Stimulated activated naive B cell treated with anti-CD40 and anti-IgM and Interleukin-4, amounts not matched to agents 10 μg/mL and 1 μg/mL and 100 μg/mL, for 72 hours (primary cell): ENCODE measurements at regions not wholly inside any gene's neighbourhood (a gene's known extent, or its start where the extent isn't known, plus 50 kb on each side); places are given as distances from the start of the nearest gene placed in this dataset.

ENCODE experiments used
- ATAC-seq, 2 donors: fragments of 150-1000 bp; cut with Tn5 transposase; replicated peaks; 2 replicates each; pipeline ENCODE4 v1.10.0; 2021; ENCODE audit warnings: moderate library complexity in 1 of 2
- DNase-seq: peaks from one replicate; pipeline ENCODE4 v3.0.0; 2021
- H3K27ac Mint-ChIP-seq: one replicate; pipeline ENCODE4 v1.8.0; 2022; ENCODE audit warnings: mild to moderate bottlenecking, mixed read lengths
- H3K27me3 Mint-ChIP-seq, 2 donors: one replicate each; pipeline ENCODE4 v1.8.0; 2022; ENCODE audit warnings: mixed read lengths in 2 of 2
- H3K36me3 Mint-ChIP-seq, 2 donors: one replicate each; pipeline ENCODE4 v1.8.0; 2022; ENCODE audit warnings: mixed read lengths in 2 of 2, mild to moderate bottlenecking in 1 of 2
- H3K4me1 Mint-ChIP-seq, 2 donors: one replicate each; pipeline ENCODE4 v1.8.0; 2022; ENCODE audit warnings: mixed read lengths in 2 of 2, mild to moderate bottlenecking in 1 of 2
- H3K4me3 Mint-ChIP-seq, 2 donors: one replicate each; pipeline ENCODE4 v1.8.0; 2022; ENCODE audit warnings: mild to moderate bottlenecking in 2 of 2, mixed read lengths in 2 of 2, moderate library complexity in 1 of 2
- H3K9me3 Mint-ChIP-seq, 2 donors: one replicate each; pipeline ENCODE4 v1.8.0; 2022; ENCODE audit warnings: mixed read lengths in 2 of 2, mild to moderate bottlenecking in 1 of 2

GRCh38 chr1:10861822-10862221, 65.4 kb upstream of the CASZ1 start:
- DNase-seq (no peak), ATAC-seq (no peak)
- H3K4me1 Mint-ChIP-seq, result peaks cover 5 to 10% of the 10 kb centered on the region in 2 donors
- H3K9me3 Mint-ChIP-seq, result no peaks in the 10 kb centered on the region
- peaks cover 61 to 79% of the 10 kb centered on the region in 2 donors for H3K27me3 Mint-ChIP-seq
- no peak overlapping the region for H3K27ac Mint-ChIP-seq
- H3K36me3 Mint-ChIP-seq, result no peaks in the 10 kb centered on the region
- no peak overlapping the region for H3K4me3 Mint-ChIP-seq

GRCh38 chr1:10862743-10863335, 66.4 kb upstream of the CASZ1 start:
- peaks cover 63 to 81% of the 10 kb centered on the region in 2 donors for H3K27me3 Mint-ChIP-seq
- no peak for ATAC-seq
- no peak overlapping the region for H3K4me3 Mint-ChIP-seq
- DNase-seq, result no peak
- peaks cover 11 to 17% of the 10 kb centered on the region in 2 donors for H3K4me1 Mint-ChIP-seq
- H3K9me3 Mint-ChIP-seq, result no peaks in the 10 kb centered on the region
- H3K36me3 Mint-ChIP-seq, result no peaks in the 10 kb centered on the region
- H3K27ac Mint-ChIP-seq, result no peak overlapping the region

- no peaks in the 10 kb centered on the region for H3K9me3 Mint-ChIP-seq
- ATAC-seq (no peak), DNase-seq (no peak)
- no peak overlapping the region for H3K4me3 Mint-ChIP-seq
- H3K27me3 Mint-ChIP-seq, result peaks cover 71 to 83% of the 10 kb centered on the region in 2 donors
- peaks cover 11 to 20% of the 10 kb centered on the region in 2 donors for H3K4me1 Mint-ChIP-seq
- H3K27ac Mint-ChIP-seq, result no peak overlapping the region
- H3K36me3 Mint-ChIP-seq, result no peaks in the 10 kb centered on the region
Measured at GRCh38 chr1:10863886-10864285, 67.4 kb upstream of the CASZ1 start.

- H3K36me3 Mint-ChIP-seq, result no peaks in the 10 kb centered on the region
- ATAC-seq, result no peak
- no peaks in the 10 kb centered on the region for H3K9me3 Mint-ChIP-seq
- DNase-seq, result no peak
- H3K27ac Mint-ChIP-seq, result no peak overlapping the region
- no peak overlapping the region for H3K4me3 Mint-ChIP-seq
- H3K4me1 Mint-ChIP-seq, result peaks cover 11 to 20% of the 10 kb centered on the region in 2 donors
- peaks cover 76 to 89% of the 10 kb centered on the region in 2 donors for H3K27me3 Mint-ChIP-seq
Measured at GRCh38 chr1:10864776-10865175, 68.3 kb upstream of the CASZ1 start.

GRCh38 chr1:10865518-10866320, 69.3 kb upstream of the CASZ1 start:
- H3K9me3 Mint-ChIP-seq, result no peaks in the 10 kb centered on the region
- H3K27me3 Mint-ChIP-seq, result peaks cover 77 to 89% of the 10 kb centered on the region in 2 donors
- no peaks in the 10 kb centered on the region for H3K36me3 Mint-ChIP-seq
- no peak overlapping the region for H3K27ac Mint-ChIP-seq
- no peak for ATAC-seq
- no peak for DNase-seq
- H3K4me1 Mint-ChIP-seq, result peaks cover 11 to 20% of the 10 kb centered on the region in 2 donors
- H3K4me3 Mint-ChIP-seq, result peak overlapping the region in 1 of 2 donors; percentile 59

- ATAC-seq (peak; percentile 51 to 52), DNase-seq (no peak)
- no peak overlapping the region for H3K27ac Mint-ChIP-seq
- peak overlapping the region; percentile 55 to 62 for H3K4me3 Mint-ChIP-seq
- H3K27me3 Mint-ChIP-seq, result peaks cover 79 to 93% of the 10 kb centered on the region in 2 donors
- H3K9me3 Mint-ChIP-seq, result no peaks in the 10 kb centered on the region
- peaks cover 11 to 20% of the 10 kb centered on the region in 2 donors for H3K4me1 Mint-ChIP-seq
- H3K36me3 Mint-ChIP-seq, result no peaks in the 10 kb centered on the region
Measured at GRCh38 chr1:10866321-10867093, 70.1 kb upstream of the CASZ1 start.

GRCh38 chr1:10867138-10867721, 70.8 kb upstream of the CASZ1 start:
- peaks cover 11 to 20% of the 10 kb centered on the region in 2 donors for H3K4me1 Mint-ChIP-seq
- no peak overlapping the region for H3K27ac Mint-ChIP-seq
- H3K4me3 Mint-ChIP-seq, result peak overlapping the region; percentile 18 to 68
- H3K9me3 Mint-ChIP-seq, result no peaks in the 10 kb centered on the region
- DNase-seq, result no peak
- peaks cover 81 to 95% of the 10 kb centered on the region in 2 donors for H3K27me3 Mint-ChIP-seq
- no peaks in the 10 kb centered on the region for H3K36me3 Mint-ChIP-seq
- ATAC-seq, result peak; percentile 82 to 87

- no peak for ATAC-seq
- Mint-ChIP-seq H3K27ac (no peak overlapping the region), H3K36me3 (no peaks in the 10 kb centered on the region), H3K9me3 (no peaks in the 10 kb centered on the region), H3K4me1 (peaks cover 11 to 20% of the 10 kb centered on the region in 2 donors), H3K4me3 (peak overlapping the region; percentile 31 to 68), H3K27me3 (peaks cover 75 to 88% of the 10 kb centered on the region in 2 donors)
- no peak for DNase-seq
Measured at GRCh38 chr1:10867914-10868598, 71.6 kb upstream of the CASZ1 start.

GRCh38 chr1:10868599-10868965, 72.1 kb upstream of the CASZ1 start:
- Mint-ChIP-seq H3K27ac (no peak overlapping the region), H3K4me3 (no peak overlapping the region), H3K9me3 (no peaks in the 10 kb centered on the region), H3K36me3 (no peaks in the 10 kb centered on the region), H3K27me3 (peaks cover 73 to 87% of the 10 kb centered on the region in 2 donors), H3K4me1 (peaks cover 11 to 20% of the 10 kb centered on the region in 2 donors)
- no peak for ATAC-seq
- DNase-seq, result no peak

GRCh38 chr1:10869933-10870332, 73.5 kb upstream of the CASZ1 start:
- Mint-ChIP-seq H3K4me1 (peaks cover 9 to 20% of the 10 kb centered on the region in 2 donors), H3K27me3 (peaks cover 68 to 81% of the 10 kb centered on the region in 2 donors), H3K9me3 (no peaks in the 10 kb centered on the region), H3K27ac (no peak overlapping the region), H3K36me3 (no peaks in the 10 kb centered on the region), H3K4me3 (no peak overlapping the region)
- ATAC-seq (peak in 1 of 2 donors; percentile 38), DNase-seq (no peak)

GRCh38 chr1:10870493-10871096, 74.1 kb upstream of the CASZ1 start:
- Mint-ChIP-seq H3K9me3 (no peaks in the 10 kb centered on the region), H3K36me3 (no peaks in the 10 kb centered on the region)

GRCh38 chr1:10873189-10873588, 76.7 kb upstream of the CASZ1 start:
- Mint-ChIP-seq H3K9me3 (no peaks in the 10 kb centered on the region), H3K4me3 (no peak overlapping the region), H3K4me1 (no peaks in the 10 kb centered on the region), H3K36me3 (no peaks in the 10 kb centered on the region), H3K27me3 (peaks cover 46 to 50% of the 10 kb centered on the region in 2 donors), H3K27ac (no peak overlapping the region)
- DNase-seq (no peak), ATAC-seq (no peak)

More at GRCh38 chr1:10870493-10871096, 74.1 kb upstream of the CASZ1 start:
- Mint-ChIP-seq H3K4me3 (no peak overlapping the region), H3K27ac (no peak overlapping the region), H3K27me3 (peaks cover 61 to 74% of the 10 kb centered on the region in 2 donors), H3K4me1 (peaks cover 9 to 19% of the 10 kb centered on the region in 2 donors)
- ATAC-seq (no peak), DNase-seq (no peak)

GRCh38 chr1:10874351-10874750, 77.9 kb upstream of the CASZ1 start:
- ATAC-seq, result no peak
- no peak for DNase-seq
- H3K36me3 Mint-ChIP-seq, result no peaks in the 10 kb centered on the region
- no peaks in the 10 kb centered on the region for H3K9me3 Mint-ChIP-seq
- no peak overlapping the region for H3K27ac Mint-ChIP-seq
- no peaks in the 10 kb centered on the region for H3K4me1 Mint-ChIP-seq
- H3K27me3 Mint-ChIP-seq, result peaks cover 40% of the 10 kb centered on the region in 2 donors
- H3K4me3 Mint-ChIP-seq, result no peak overlapping the region
